Esophagus squamous epithelium (tissue), 4 donors: ENCODE measurements at regions not wholly inside any gene's neighbourhood (a gene's known extent, or its start where the extent isn't known, plus 50 kb on each side); places are given as distances from the start of the nearest gene placed in this dataset.

ENCODE experiments used
- POLR2A ChIP-seq, 4 donors: fragments of 450-650 bp; IDR thresholded peaks; one replicate each; pipeline ENCODE4 v1.6.1; 2017; ENCODE audit warnings: antibody characterized with exemption in 4 of 4, mild to moderate bottlenecking in 4 of 4, moderate library complexity in 3 of 4
- TF ChIP-seq, protein P1 (sequence below), 6 experiments: fragments of 450-650 bp in 4 of 6; fragments of 200-600 bp in 2 of 6; sonication (generic) in 2 of 6; IDR thresholded peaks; one replicate each; pipeline ENCODE4 v1.5.1; 2016 to 2019; ENCODE audit warnings: antibody characterized with exemption in 6 of 6, mild to moderate bottlenecking in 4 of 6, moderate library complexity in 4 of 6

DNA sequence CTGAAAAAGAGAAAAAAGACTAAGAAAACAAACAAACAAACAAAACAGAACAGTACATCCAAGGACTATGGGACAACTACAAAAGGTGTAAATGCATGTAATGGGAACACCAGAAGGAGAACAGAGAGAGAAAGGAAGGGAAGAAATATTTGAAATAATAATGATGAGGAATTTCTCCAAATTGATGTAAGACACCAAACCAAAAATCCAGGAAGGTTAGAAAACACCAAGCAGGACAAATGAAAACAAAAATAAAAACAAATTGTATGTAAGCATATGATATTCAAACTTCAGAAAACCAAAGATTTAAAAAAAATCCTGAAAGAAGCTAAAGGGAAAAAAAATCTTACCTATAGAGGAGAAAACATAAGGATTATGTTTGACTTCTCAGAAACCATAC is 125.9 kb upstream of the ACTBL2 start:
- TF ChIP-seq, protein P1, sequence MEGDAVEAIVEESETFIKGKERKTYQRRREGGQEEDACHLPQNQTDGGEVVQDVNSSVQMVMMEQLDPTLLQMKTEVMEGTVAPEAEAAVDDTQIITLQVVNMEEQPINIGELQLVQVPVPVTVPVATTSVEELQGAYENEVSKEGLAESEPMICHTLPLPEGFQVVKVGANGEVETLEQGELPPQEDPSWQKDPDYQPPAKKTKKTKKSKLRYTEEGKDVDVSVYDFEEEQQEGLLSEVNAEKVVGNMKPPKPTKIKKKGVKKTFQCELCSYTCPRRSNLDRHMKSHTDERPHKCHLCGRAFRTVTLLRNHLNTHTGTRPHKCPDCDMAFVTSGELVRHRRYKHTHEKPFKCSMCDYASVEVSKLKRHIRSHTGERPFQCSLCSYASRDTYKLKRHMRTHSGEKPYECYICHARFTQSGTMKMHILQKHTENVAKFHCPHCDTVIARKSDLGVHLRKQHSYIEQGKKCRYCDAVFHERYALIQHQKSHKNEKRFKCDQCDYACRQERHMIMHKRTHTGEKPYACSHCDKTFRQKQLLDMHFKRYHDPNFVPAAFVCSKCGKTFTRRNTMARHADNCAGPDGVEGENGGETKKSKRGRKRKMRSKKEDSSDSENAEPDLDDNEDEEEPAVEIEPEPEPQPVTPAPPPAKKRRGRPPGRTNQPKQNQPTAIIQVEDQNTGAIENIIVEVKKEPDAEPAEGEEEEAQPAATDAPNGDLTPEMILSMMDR (IDR thresholded peaks at IDR 0.05), result no peak
- no peak for TF ChIP-seq POLR2A (IDR thresholded peaks at IDR 0.05)
